ENCODE measurements at regions not wholly inside any gene's neighbourhood (a gene's known extent, or its start where the extent isn't known, plus 50 kb on each side); places are given as distances from the start of the nearest gene placed in this dataset.

GRCh38 chr15:95347837-95348236 is 982.7 kb upstream of the NR2F2 start:
- DNase-seq: no peak

GRCh38 chr15:95350908-95351307 is 979.6 kb upstream of the NR2F2 start:
- DNase-seq: no peak

- no peak for DNase-seq
Observed at GRCh38 chr15:95352631-95353187, 977.8 kb upstream of the NR2F2 start.

GRCh38 chr15:95353512-95353911 is 977.0 kb upstream of the NR2F2 start:
- DNase-seq: no peak

- no peak for DNase-seq
Observed at GRCh38 chr15:95359966-95360365, 970.5 kb upstream of the NR2F2 start.

GRCh38 chr15:95362306-95362705 is 968.2 kb upstream of the NR2F2 start:
- DNase-seq: no peak

GRCh38 chr15:95363646-95364045 is 966.9 kb upstream of the NR2F2 start:
- DNase-seq: no peak

- DNase-seq: no peak
Observed at GRCh38 chr15:95365511-95366107, 964.9 kb upstream of the NR2F2 start.

- DNase-seq: no peak
Observed at GRCh38 chr15:95368191-95368590, 962.3 kb upstream of the NR2F2 start.

- DNase-seq: no peak
Observed at GRCh38 chr15:95368755-95369601, 961.5 kb upstream of the NR2F2 start.

GRCh38 chr15:95370291-95370690 is 960.2 kb upstream of the NR2F2 start:
- DNase-seq: no peak

GRCh38 chr15:95371664-95372063 is 958.8 kb upstream of the NR2F2 start:
- no peak for DNase-seq

GRCh38 chr15:95375281-95375680 is 955.2 kb upstream of the NR2F2 start:
- no peak for DNase-seq

GRCh38 chr15:95377258-95377852 is 953.1 kb upstream of the NR2F2 start:
- DNase-seq: no peak

GRCh38 chr15:95394186-95395067 is 936.1 kb upstream of the NR2F2 start:
- no peak for DNase-seq

- no peak for DNase-seq
Observed at GRCh38 chr15:95400428-95400827, 930.1 kb upstream of the NR2F2 start.

- DNase-seq: no peak
Observed at GRCh38 chr15:95401587-95401986, 928.9 kb upstream of the NR2F2 start.

GRCh38 chr15:95405447-95405846 is 925.1 kb upstream of the NR2F2 start:
- DNase-seq: no peak

GRCh38 chr15:95407534-95407933 is 923.0 kb upstream of the NR2F2 start:
- no peak for DNase-seq

GRCh38 chr15:95409211-95409610 is 921.3 kb upstream of the NR2F2 start:
- DNase-seq: no peak

- DNase-seq: no peak
Observed at GRCh38 chr15:95409626-95410310, 920.7 kb upstream of the NR2F2 start.

GRCh38 chr15:95410757-95411156 is 919.7 kb upstream of the NR2F2 start:
- no peak for DNase-seq
